NCI-H526 (cell line): ENCODE measurements at regions not wholly inside any gene's neighbourhood (a gene's known extent, or its start where the extent isn't known, plus 50 kb on each side); places are given as distances from the start of the nearest gene placed in this dataset.
"Not testable (repeated sequence)": the region's sequence is repeated elsewhere in the genome, so short reads cannot be mapped to it uniquely, and the experiment has no call there.

ENCODE experiments used
- DNase-seq, 2 experiments: peaks; one replicate each; lab custom pipeline; 2025; lab: John Stamatoyannopoulos, UW

GRCh38 chrX:37509349-37509748 lies 62.1 kb upstream of the LANCL3 start:
- peak; percentile 32 to 56 for DNase-seq

DNA sequence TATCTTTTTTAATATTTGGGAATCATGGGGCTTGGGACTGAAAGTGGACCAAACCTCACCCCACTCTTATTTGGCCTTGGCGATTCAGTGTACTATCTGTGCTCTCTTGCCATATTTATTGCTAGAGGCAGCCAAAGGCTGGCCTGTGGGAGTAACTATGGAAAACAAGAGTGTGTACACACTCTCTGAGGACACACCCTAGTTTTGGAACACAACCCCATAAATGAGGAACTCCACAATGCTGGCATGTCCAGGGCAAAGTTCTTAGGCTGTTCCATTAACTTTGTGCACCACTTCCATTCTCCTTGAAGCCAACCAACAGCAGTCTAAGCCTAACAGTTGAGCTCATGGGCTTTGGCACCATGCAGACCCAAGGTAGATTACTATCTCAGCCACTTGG lies 54.9 kb upstream of the LANCL3 start:
- not testable (repeated sequence) for DNase-seq

DNA sequence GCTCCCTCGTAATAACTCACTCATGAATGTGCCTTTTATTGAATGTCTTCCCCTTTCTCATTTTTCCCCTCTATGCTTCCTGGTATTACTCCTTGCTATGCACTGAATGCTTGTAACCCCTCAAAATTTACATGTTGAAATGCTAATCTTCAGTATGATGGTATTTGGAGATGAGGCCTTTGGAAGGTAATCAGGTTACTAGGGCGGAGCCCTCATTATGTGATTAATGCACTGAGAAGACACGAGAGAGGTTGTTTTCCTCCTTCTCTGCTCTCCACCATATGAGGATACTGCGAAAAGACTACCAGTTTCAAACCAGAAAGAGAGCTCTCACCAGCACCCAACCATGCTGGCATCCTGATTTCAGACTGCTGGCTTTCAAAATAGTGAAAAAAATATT lies 52.2 kb upstream of the LANCL3 start:
- DNase-seq = peak; percentile 56 to 61

DNA sequence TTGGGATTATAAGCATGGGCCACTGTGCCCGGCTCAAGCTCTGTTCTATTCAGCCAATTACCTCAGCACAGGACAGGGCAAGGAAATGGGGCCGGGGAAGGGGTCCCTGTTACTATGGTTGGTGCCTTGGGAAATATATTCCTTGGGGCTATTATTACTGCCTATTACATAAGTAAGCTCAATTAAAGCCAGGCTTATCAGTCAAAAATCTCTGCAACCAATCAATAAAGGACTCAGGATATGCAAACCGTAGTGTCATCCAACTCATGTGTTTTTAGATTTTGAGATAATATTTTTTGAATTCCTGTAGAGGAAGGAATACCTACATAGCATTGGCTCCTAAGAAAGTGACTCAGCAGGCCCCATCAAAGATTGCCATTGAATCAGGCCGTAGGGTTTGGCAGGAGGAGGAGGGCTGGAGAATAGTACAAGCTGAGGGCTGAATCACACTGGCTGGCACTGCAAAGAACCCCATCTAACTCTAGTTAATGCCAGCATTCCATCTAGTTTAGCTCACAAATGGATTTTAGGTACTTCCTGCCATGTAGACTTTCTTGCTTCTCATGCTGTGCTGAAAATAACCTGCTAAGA lies 50.5 kb upstream of the LANCL3 start:
- not testable (repeated sequence) for DNase-seq
